GM23248 (cell line): ENCODE measurements at regions not wholly inside any gene's neighbourhood (a gene's known extent, or its start where the extent isn't known, plus 50 kb on each side); places are given as distances from the start of the nearest gene placed in this dataset.

Source experiments
- EZH2 ChIP-seq: fragments of 200-600 bp; sonication (generic); IDR thresholded peaks from 2 replicates; pipeline ENCODE4 v1.6.1; 2018; ENCODE audit warnings: antibody characterized with exemption, mild to moderate bottlenecking; ENCODE audit not compliant: insufficient read depth, poor library complexity, severe bottlenecking
- EZH2phosphoT487 ChIP-seq: fragments of 200-600 bp; sonication (generic); IDR thresholded peaks from 2 replicates; pipeline ENCODE4 v1.6.1; 2018; ENCODE audit warnings: antibody characterized with exemption, moderate library complexity, mild to moderate bottlenecking, low read depth; ENCODE audit not compliant: insufficient read depth

DNA sequence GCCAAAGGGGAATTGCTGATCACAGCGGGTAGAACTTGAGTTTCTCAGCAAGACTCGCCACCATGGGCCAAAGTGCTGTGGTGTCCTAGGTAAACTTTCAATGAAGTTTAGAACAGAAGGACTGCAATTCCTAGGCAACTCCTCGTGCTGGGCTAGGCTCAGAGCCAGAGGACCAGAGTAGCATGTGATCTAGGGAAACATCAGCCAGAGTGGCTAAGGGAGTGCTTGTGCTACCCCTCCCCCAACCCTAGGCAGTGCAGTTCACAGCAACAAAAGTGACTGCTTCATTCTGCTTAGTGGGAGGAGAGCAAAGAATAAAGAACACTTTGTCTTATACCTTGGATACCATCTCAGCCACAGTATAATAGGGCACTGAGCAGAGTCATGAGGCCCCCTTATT, 1658.6 kb upstream of the MIR17HG start:
- TF ChIP-seq EZH2 (no peak), EZH2phosphoT487 (no peak)
